ENCODE measurements at regions not wholly inside any gene's neighbourhood (a gene's known extent, or its start where the extent isn't known, plus 50 kb on each side); places are given as distances from the start of the nearest gene placed in this dataset.
A peak's percentile ranks its signal among the peaks of the same experiment; 100 is the strongest.

- no peak overlapping the region for H2BK20ac ChIP-seq (ENCODE audit: low read length)
- DNase-seq (ENCODE audit: low read depth in 1 of 2, low spot score in 2 of 2), result peak in 1 of 2 experiments; percentile 52
- H4K91ac ChIP-seq (replicated peaks; ENCODE audit: insufficient read length, low read length), result no peak overlapping the region
- no peaks in the 10 kb centered on the region for H3K79me2 ChIP-seq (ENCODE audit: control insufficient read depth in 1 of 2, insufficient read depth in 2 of 2, low read length in 2 of 2)
- 0 out of 2 replicates have a peak overlapping the region, but pooled peaks have one; percentile 22 for H4K8ac ChIP-seq (ENCODE audit: extremely low read depth, insufficient read depth, low read length)
- peak overlapping the region; percentile 56; the same call in 1 of the 2 replicates for H3K27ac ChIP-seq (ENCODE audit: low read depth, low read length)
- H2BK5ac ChIP-seq (ENCODE audit: low read depth, low read length), result peak overlapping the region; percentile 46; the same call in 1 of the 2 replicates
- 41% methylated on average over 19 of the region's 27 CpGs; no CpG with 5 or more reads in 1 of the 2 experiments for WGBS, 2 experiments (ENCODE audit: extremely low coverage in 1 of 2, insufficient coverage in 1 of 2, insufficient read length in 1 of 2, insufficient replicate concordance in 2 of 2, low coverage in 1 of 2, low lambda C conversion rate in 2 of 2, missing lambda C conversion rate in 1 of 2)
- peak overlapping the region; percentile 87 to 93 for H3K4me2 ChIP-seq (ENCODE audit: insufficient read depth in 1 of 2, low read depth in 2 of 2, low read length in 2 of 2)
- peak overlapping the region; percentile 57; the same call in 1 of the 2 replicates for H2AFZ ChIP-seq (ENCODE audit: low read length)
- H3K23ac ChIP-seq (ENCODE audit: insufficient read length), result no peak overlapping the region
- peak overlapping the region; percentile 50 to 76 (median 65) for H3K4me3 ChIP-seq (ENCODE audit: extremely low read depth in 1 of 4, insufficient read depth in 2 of 4, low read depth in 3 of 4, low read length in 4 of 4)
- no peak for FAIRE-seq
- peaks cover 0 to 8% (median 3%) of the 10 kb centered on the region in 4 experiments; a peak in 4 of 7 replicates for H3K4me1 ChIP-seq (replicated peaks in 1 of 4; ENCODE audit: control insufficient read depth in 3 of 4, insufficient read depth in 4 of 4, low read length in 3 of 4)
- H3K36me3 ChIP-seq (ENCODE audit: control insufficient read depth in 2 of 4, insufficient read depth in 4 of 4, low read length in 3 of 4), result 0 out of 8 replicates have a peak, but pooled peaks cover 0 to 3% (median 0%) of the 10 kb centered on the region in 4 experiments
- H4K20me1 ChIP-seq (replicated peaks in 1 of 2; ENCODE audit: control insufficient read depth in 1 of 2, insufficient read depth in 2 of 2, low read length in 2 of 2), result no peaks in the 10 kb centered on the region
- H3K14ac ChIP-seq (ENCODE audit: insufficient read length), result no peak overlapping the region
- H2BK12ac ChIP-seq (ENCODE audit: low read depth, low read length), result peak overlapping the region; percentile 5; the same call in 1 of the 2 replicates
- H3K9me3 ChIP-seq (ENCODE audit: insufficient read depth in 2 of 2, low read depth in 1 of 2, low read length in 1 of 2), result no peaks in the 10 kb centered on the region
- ChIA-PET CTCF (ENCODE audit: partially characterized antibody) (interaction anchor here (0.6 to 3.2 kb wide), 21 partner anchors 12 to 300 kb away, joined by 3 to 73 read pairs (median 5); no protein-coding TSS in a partner anchor), POLR2A (ENCODE audit: partially characterized antibody) (interaction anchor here (0.6 to 1.5 kb wide), 2 partner anchors 14 to 264 kb away, joined by 3 read pairs; no protein-coding TSS in a partner anchor)
- no peak overlapping the region for H2BK120ac ChIP-seq (replicated peaks; ENCODE audit: low read depth, low read length)
- H3K4ac ChIP-seq (replicated peaks; ENCODE audit: insufficient read length, low read depth, low read length), result no peak overlapping the region
- no peaks in the 10 kb centered on the region; the same call in 1 of the 2 replicates for H3K79me1 ChIP-seq (ENCODE audit: low read depth, low read length)
- peak overlapping the region; percentile 62 for H3K18ac ChIP-seq (ENCODE audit: extremely low read depth, low read length)
- peak overlapping the region; percentile 6 for H4K5ac ChIP-seq (ENCODE audit: insufficient read length, low read depth, low read length)
- H2AK5ac ChIP-seq (ENCODE audit: low read depth, low read length), result no peak overlapping the region
- H3K56ac ChIP-seq (replicated peaks; ENCODE audit: insufficient read length, low read depth, low read length), result peak overlapping the region; percentile 9
- H3K23me2 ChIP-seq (ENCODE audit: low read depth, low read length), result peaks cover 4% of the 10 kb centered on the region; the same call in 1 of the 2 replicates
- no peak overlapping the region; the same call in 1 of the 2 replicates for H2BK15ac ChIP-seq (ENCODE audit: low read length)
- H3K27me3 ChIP-seq (replicated peaks in 1 of 4; ENCODE audit: control insufficient read depth in 3 of 4, extremely low read depth in 1 of 4, insufficient read depth in 3 of 4, low read length in 3 of 4), result no peaks in the 10 kb centered on the region
- peak overlapping the region in 3 of 4 experiments; percentile 54 to 58 (median 56); a peak in 5 of 7 replicates for H3K9ac ChIP-seq (replicated peaks in 1 of 4; ENCODE audit: extremely low read depth in 1 of 4, low read depth in 3 of 4, low read length in 3 of 4)
- TF ChIP-seq CEBPB (IDR thresholded peaks at IDR 0.05; ENCODE audit: low read depth, low read length), result no peak
- no peak for TF ChIP-seq RXRA (IDR thresholded peaks at IDR 0.05; ENCODE audit: insufficient read depth, low read depth, low read length)
- no peak for TF ChIP-seq SP2 (IDR thresholded peaks at IDR 0.05; ENCODE audit: low read length)
- TF ChIP-seq RAD21 (IDR thresholded peaks at IDR 0.05 in 1 of 2, conservative IDR thresholded peaks at IDR 0.05 in 1 of 2; ENCODE audit: low read depth in 2 of 2, low read length in 2 of 2), result peak; percentile 51 to 52
- TF ChIP-seq NANOG (IDR thresholded peaks at IDR 0.05; ENCODE audit: insufficient read depth, low read depth, low read length, poor library complexity, severe bottlenecking), result no peak
- TF ChIP-seq TEAD4 (IDR thresholded peaks at IDR 0.05; ENCODE audit: low read depth, low read length), result no peak
- TF ChIP-seq BRCA1 (IDR thresholded peaks at IDR 0.05; ENCODE audit: low read depth, low read length), result no peak
- TF ChIP-seq ZNF274 (IDR thresholded peaks at IDR 0.05; ENCODE audit: borderline replicate concordance, extremely low read depth, low read length), result no peak
- TF ChIP-seq POLR2AphosphoS5 (IDR thresholded peaks at IDR 0.05; ENCODE audit: low read depth, low read length), result no peak
- TF ChIP-seq SP4 (IDR thresholded peaks at IDR 0.05; ENCODE audit: low read length), result no peak
- no peak for TF ChIP-seq NRF1 (IDR thresholded peaks at IDR 0.05; ENCODE audit: low read depth, low read length)
These were observed 58.2 kb upstream of the RPH3AL start for GRCh38 chr17:410543-411401.

All from H1 (cell line).